HFF-Myc (cell line): ENCODE measurements at regions not wholly inside any gene's neighbourhood (a gene's known extent, or its start where the extent isn't known, plus 50 kb on each side); places are given as distances from the start of the nearest gene placed in this dataset.

Experiments
- DNase-seq: peaks from one replicate; pipeline ENCODE4 v3.0.0-alpha.2; 2011; ENCODE audit warnings: low read depth; ENCODE audit errors: extremely low read depth
- H3K4me3 ChIP-seq: replicated peaks from 2 replicates; pipeline ENCODE4 v1.5.1; 2011; ENCODE audit warnings: low read depth, mild to moderate bottlenecking, control low read depth, low read length
- CTCF ChIP-seq: IDR thresholded peaks from 2 replicates; pipeline ENCODE4 v1.5.1; 2012; ENCODE audit warnings: mild to moderate bottlenecking, low read depth, low read length, control low read depth; ENCODE audit errors: missing control alignments

GRCh38 chr5:66337626-66338226 is 193.6 kb downstream of the SREK1 start:
- TF ChIP-seq CTCF: no peak
- H3K4me3 ChIP-seq: no peak overlapping the region

DNA sequence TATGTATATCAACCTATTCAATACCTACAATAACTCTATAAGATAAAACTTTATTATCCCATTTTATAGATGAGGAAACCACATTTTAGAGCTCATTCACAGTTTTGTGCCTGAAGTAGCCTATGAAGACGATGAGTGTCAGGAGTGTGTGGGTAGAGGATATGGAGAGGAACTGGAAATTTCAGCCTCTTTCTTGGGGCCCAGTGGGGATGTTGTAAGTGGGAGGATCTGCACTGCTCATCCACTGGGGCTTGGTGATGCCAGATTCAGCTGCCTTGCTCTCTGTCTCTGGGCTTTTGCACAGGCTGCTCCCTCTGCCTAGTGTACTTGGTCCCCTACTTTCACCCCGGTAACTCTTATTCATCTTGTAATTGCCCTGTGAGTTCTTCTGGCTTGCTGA is 194.7 kb downstream of the SREK1 start:
- no peak for DNase-seq
- no peak for TF ChIP-seq CTCF

More at GRCh38 chr5:66337626-66338226, 193.6 kb downstream of the SREK1 start:
- no peak for DNase-seq

DNA sequence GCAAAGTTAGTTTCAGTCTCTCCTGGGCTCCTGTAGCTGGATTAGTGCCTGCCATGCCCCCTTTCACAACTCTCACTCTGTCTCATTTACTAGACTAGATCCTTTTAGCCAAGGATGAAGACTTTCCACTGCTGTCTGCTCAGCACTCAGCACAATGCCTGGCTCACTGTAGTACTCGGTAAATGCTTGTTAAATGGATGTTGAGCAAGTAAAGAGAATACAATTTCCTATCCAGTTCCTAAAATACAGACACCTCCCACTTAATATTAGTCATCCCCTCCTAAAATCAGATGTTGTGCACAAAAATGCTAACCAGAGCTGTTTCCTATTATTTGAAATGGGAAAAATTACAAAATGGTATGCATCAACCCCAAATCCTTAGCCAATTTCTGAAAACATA is 195.8 kb downstream of the SREK1 start:
- no peak for TF ChIP-seq CTCF
- no peak overlapping the region for H3K4me3 ChIP-seq
- DNase-seq: no peak

More for the DNA sequence above, 194.7 kb downstream of the SREK1 start:
- H3K4me3 ChIP-seq: no peak overlapping the region

DNA sequence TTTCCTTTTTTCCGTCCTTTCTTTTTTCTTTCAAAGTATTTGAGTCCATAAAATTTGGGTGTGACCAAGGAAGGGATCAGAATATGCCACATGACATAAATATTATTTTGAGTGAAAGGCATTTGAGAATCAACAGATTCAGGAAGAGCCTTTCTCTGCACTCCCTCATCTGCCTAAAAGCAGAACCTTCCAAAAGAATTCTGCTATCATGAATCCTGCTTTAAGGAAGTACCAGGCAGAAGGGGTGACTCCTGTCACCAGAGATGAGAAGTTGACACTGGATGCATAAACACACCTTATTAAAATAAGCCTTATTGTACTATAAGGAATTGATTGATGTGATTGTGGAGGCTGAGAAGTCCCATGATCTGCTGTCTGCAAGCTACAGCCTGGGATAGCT is 196.7 kb downstream of the SREK1 start:
- no peak for TF ChIP-seq CTCF
- no peak overlapping the region for H3K4me3 ChIP-seq

DNA sequence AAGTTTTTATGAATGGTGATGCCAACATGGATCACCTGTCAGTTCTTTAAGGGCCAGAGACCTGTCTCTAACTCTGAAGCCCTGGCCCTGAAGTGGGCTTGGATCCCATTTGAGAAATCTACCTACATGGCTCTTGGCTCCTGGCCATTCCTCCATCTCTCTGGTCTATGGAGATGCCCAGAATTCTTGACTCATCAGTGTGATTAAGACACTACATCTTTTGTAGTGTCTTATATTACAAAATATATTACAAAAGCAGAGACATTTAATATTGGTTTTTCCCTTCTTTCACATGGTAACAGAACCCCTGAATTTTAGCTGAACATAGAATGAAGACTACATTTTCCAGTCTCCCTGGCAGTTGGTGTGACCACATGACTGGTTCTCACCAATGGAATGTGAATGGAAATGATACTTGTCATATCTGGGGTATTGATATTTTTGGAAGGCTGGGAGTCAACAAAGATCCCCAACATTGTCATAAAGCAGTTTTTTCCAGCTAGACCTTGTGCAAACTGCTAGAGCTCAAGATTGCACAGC is 198.3 kb downstream of the SREK1 start:
- DNase-seq: no peak
- no peak for TF ChIP-seq CTCF
- no peak overlapping the region for H3K4me3 ChIP-seq

More for the DNA sequence above, 196.7 kb downstream of the SREK1 start:
- no peak for DNase-seq

DNA sequence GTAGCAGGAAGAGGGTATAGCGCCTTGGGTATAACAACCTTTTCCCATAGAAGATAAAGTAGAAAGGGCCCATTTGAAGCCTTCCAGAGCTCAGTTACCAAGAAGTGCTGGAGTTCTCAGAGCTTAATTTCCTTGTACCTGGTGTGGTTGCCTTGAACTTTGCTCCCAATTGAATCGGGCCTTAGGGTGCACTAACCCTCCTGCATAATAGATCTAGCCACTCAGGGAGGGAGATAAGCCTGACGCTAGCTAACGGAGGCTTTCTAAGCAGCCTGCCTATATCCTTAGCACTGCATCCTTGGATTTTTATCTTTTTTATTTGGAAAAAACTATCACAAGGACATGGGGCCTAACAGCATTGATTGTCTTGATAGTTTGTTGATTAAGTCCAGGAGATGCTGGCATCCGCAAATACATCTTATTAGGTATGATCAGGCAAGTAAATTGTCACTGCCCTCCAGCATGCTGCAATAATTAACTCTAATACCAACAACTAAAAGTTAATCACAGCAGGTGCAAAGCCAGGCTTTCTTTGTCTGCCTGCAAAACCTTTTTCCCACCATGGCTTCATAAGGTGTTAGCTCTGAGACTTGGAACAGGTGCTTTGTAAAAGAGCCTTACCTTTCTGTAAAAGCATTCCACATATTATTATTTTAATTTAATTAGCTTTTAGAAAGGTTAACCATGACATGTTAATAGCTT is 199.4 kb downstream of the SREK1 start:
- DNase-seq: no peak
- no peak for TF ChIP-seq CTCF
- H3K4me3 ChIP-seq: no peak overlapping the region
